ENCODE measurements at regions not wholly inside any gene's neighbourhood (a gene's known extent, or its start where the extent isn't known, plus 50 kb on each side); places are given as distances from the start of the nearest gene placed in this dataset.

DNA sequence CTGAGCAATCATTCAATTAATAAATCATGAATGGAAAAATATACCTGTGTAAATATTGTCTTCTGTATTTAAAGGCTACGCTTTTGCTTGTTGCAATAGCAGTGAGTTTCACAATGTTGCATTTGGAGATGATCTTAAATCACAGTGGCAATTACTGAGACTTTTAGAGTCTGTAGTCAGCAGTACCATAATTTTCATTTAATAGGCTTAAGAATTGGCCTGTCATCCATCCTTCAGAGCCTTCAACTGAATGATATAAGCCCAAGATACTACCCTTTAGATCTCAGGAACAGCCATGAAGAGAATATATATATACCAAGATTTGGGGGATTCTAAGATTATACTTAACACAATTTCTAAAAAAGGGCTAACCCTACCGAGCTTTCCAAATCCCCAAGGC is 458.1 kb downstream of the GBE1 start:
- H3K27ac ChIP-seq, result no peak overlapping the region
- TF ChIP-seq, protein P1, sequence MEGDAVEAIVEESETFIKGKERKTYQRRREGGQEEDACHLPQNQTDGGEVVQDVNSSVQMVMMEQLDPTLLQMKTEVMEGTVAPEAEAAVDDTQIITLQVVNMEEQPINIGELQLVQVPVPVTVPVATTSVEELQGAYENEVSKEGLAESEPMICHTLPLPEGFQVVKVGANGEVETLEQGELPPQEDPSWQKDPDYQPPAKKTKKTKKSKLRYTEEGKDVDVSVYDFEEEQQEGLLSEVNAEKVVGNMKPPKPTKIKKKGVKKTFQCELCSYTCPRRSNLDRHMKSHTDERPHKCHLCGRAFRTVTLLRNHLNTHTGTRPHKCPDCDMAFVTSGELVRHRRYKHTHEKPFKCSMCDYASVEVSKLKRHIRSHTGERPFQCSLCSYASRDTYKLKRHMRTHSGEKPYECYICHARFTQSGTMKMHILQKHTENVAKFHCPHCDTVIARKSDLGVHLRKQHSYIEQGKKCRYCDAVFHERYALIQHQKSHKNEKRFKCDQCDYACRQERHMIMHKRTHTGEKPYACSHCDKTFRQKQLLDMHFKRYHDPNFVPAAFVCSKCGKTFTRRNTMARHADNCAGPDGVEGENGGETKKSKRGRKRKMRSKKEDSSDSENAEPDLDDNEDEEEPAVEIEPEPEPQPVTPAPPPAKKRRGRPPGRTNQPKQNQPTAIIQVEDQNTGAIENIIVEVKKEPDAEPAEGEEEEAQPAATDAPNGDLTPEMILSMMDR (conservative IDR thresholded peaks at IDR 0.05), result no peak

DNA sequence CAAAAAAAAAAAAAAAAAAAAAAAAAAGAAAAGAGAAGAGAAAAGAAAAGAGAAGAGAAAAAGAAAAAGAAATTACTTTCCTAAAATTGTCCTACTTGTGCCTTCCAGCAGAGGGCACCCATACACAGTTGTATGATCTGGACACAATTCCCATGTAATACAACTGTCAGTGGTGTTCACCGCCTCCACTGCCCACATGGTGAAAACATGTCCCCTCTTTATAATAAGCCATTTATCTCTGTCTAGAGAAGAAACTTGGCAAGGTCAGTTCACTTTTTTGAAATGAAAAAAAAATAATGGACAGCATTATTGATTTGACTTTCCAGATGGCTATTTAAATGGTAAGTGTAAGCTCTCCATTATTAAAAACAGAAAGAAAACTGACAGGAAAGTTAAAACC is 459.4 kb downstream of the GBE1 start:
- TF ChIP-seq, protein P1 (conservative IDR thresholded peaks at IDR 0.05), result peak; percentile 89
- H3K27ac ChIP-seq, result no peak overlapping the region

DNA sequence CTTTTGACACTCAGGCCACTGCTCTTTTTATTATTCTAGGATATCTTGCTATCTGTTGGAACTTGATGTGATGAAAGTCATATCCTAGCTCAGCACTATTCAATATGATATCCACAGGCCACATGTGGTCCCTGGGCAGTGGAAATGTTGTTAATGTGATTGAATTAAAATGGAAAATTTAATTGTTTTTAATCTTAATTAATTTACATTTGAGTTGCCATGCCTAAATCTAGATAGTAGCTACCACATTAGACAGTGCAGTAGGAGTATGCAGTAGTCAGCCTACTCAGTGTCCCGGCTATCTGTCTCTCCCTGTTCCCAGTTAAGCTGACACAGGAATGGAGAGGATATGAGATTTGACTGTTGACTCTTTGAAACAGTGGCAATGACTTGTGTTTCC is 460.2 kb downstream of the GBE1 start:
- TF ChIP-seq, protein P1 (conservative IDR thresholded peaks at IDR 0.05), result no peak
- H3K27ac ChIP-seq, result no peak overlapping the region

DNA sequence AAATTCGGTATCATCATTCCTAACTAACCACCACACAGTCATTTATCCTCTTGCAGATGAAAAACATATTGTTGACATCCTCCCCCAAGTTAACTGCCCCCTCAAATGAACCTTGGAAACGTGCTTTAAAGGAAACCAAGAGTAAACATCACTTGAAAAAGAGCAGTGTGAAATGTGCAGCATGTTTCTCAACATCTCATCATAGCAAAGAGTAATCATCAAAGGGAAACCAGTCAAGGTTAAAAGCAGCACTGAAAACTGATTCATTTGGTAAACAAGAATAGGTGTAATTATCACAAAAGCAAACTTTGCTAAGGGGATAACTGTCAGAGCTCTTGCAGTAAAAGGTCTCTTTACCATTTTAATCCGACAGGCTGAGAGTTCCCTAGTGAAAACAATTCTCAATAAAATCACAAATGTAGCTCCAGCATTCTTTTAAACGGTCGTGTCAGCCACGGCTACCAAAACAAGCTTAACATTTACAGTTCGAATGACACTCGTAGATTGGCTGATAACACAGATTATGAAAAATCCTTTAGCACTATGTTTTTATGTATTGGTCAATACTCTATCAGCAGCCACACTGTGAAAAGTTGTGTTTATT is 461.0 kb downstream of the GBE1 start:
- no peak overlapping the region for H3K27ac ChIP-seq
- TF ChIP-seq, protein P1 (conservative IDR thresholded peaks at IDR 0.05), result no peak

DNA sequence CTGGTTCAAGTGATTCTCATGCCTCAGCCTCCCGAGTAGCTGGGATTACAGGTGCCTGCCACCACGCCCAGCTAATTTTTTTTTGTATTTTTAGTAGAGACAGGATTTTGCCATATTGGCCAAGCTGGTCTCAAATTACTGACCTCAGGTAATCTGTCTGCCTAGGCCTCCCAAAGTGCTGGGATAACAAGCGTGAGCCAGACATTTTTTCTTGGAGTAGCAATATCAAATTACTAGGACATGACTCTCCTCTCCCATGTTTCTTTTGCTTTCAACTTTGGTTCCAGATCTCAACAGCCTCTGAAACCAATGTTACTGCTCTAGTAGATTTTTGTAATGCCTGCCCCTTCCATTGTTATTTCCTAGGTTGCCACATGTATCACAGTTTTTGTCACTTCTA is 462.0 kb downstream of the GBE1 start:
- TF ChIP-seq, protein P1 (conservative IDR thresholded peaks at IDR 0.05), result no peak
- no peak overlapping the region for H3K27ac ChIP-seq

DNA sequence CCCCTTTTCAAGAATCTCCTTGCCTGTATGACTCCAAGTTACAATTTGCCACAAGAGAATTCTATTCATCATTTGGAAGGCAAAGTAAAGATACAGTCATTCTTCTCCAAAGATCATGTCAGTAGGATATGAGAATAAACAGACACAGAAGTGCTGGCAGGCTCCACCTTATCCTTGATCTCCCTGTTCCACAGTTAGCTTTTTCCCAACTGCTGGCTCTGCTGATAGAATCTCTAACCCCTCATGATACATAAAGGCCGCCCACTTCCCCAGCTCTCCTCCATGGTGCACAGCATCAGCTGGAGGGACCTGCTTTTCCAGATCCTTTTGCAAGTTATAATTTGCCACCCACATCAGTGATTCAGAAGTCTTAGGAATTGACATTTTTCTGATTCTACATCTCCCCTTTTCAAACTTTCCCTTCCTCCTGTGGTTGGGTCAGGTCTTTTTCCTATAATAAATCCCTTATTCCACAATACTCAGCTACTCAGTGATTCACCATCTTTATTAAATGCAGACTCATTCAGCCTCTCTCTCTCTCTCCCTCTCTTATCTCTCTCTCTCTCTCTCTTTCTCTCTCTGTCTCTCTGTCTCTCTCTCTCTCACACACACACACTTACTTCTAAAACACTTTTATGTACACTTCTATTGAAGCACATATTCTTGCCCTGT is 465.4 kb downstream of the GBE1 start:
- no peak overlapping the region for H3K27ac ChIP-seq
- TF ChIP-seq, protein P1 (conservative IDR thresholded peaks at IDR 0.05), result no peak

DNA sequence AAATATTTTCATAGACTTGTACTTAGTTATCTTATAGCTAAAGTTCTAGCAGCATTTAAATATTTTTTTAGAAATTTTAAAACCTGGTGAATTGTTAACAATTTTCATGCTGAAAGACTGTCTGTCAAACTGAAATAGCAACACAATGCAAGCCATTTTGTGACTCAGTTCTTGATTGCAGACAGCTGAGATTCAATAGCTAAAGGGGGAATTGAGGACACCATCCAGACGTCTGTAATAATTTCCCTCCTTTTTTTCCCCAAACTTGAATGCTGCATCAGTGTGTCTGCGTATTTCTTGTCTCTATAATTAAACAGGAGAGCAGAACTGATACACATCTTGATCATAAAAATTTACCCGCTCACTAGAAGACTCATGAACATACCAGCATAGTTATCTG is 468.3 kb downstream of the GBE1 start:
- H3K27ac ChIP-seq, result no peak overlapping the region
- TF ChIP-seq, protein P1 (conservative IDR thresholded peaks at IDR 0.05), result no peak
